HG03432 (cell line): ENCODE measurements at regions not wholly inside any gene's neighbourhood (a gene's known extent, or its start where the extent isn't known, plus 50 kb on each side); places are given as distances from the start of the nearest gene placed in this dataset.
"Not testable (repeated sequence)": the region's sequence is repeated elsewhere in the genome, so short reads cannot be mapped to it uniquely, and the experiment has no call there.

Experiments
- ATAC-seq: cut with Tn5 transposase; IDR thresholded peaks from one replicate; pipeline ENCODE4 v1.9.1; 2021; ENCODE audit warnings: mild to moderate bottlenecking, moderate library complexity; ENCODE audit not compliant: unreplicated experiment

- ATAC-seq, result no peak
These were observed 996.1 kb upstream of the TYRP1 start for GRCh38 chr9:11697126-11697525.

GRCh38 chr9:11701706-11702105, 991.5 kb upstream of the TYRP1 start:
- ATAC-seq, result no peak

GRCh38 chr9:11702548-11702947, 990.6 kb upstream of the TYRP1 start:
- ATAC-seq, result no peak

GRCh38 chr9:11704198-11704597, 989.0 kb upstream of the TYRP1 start:
- not testable (repeated sequence) for ATAC-seq

DNA sequence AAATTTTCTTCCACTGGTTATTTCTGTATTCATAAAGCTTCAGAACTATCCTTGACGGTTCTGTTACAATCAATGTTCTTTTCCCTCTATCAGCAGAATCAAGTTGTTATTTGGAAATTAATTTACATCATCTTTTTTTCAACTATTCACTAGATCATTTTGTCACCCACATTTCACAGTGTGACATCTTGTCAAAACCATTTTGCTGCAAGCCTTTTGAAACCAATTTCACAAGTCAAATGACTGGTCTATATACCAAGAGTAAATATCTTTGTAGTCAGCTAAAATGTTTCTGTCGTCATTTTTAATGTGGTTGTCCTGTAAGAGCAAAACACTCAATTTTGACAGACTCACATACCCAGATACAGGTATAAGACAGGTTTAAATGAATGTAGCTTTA, 984.3 kb upstream of the TYRP1 start:
- no peak for ATAC-seq

DNA sequence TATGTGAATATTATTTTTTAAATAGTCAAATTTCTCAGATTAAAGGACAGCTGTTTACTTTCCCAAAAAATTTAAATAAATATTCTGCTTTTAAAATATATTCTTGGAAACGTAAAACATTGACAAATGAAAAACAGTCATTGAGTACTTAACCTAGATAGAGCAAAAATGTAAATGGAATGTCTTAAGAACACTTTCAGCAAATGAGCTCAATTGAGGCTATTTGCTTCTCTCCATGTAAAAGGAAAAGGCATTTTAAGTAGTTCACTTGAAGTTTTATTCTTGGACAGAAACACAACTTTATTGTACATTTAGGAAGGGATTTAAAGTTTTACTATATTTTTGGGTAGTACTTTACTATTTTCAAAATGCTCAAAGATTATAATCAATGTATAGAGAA, 983.6 kb upstream of the TYRP1 start:
- ATAC-seq, result no peak

- no peak for ATAC-seq
These were observed 980.1 kb upstream of the TYRP1 start for GRCh38 chr9:11713077-11713476.

GRCh38 chr9:11722957-11723356, 970.2 kb upstream of the TYRP1 start:
- no peak for ATAC-seq

DNA sequence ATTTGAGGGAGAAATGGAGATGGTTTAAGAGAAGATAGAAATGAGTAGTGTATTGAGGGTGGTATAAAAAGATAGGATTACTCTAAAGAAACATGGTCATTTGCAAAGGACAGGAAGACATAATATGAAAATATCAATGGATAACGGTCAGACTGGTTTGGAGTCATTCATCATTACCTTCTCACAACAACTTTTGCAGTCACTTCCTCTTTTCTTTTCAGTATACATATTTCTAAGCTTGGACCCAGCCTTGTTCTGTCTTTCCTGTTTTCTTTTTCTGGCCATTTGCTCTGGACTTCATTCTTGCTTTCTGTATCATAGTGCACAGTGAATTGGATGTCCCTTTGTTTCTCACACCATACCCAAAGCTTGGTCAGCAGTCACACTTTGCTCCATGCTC, 966.5 kb upstream of the TYRP1 start:
- no peak for ATAC-seq

DNA sequence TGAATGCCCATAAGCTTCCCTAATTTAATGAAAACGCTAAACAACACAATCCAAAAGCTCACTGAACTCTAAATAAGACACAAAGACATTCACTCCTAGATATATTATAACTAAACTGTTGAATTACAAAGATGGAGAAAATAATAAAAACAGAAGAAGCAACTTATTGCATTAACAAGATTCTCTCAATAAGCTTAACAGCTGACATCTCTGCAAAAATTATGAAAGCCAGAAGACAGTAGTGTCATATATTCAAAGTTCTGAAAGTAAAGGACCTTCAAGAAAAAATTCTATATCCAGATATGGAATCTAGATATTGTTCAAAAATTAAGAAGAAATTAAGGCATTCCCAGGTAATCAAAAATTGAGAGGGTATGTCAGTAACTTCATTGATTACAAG, 957.8 kb upstream of the TYRP1 start:
- ATAC-seq, result no peak

- no peak for ATAC-seq
These were observed 950.7 kb upstream of the TYRP1 start for GRCh38 chr9:11742471-11742870.

- ATAC-seq, result no peak
These were observed 949.8 kb upstream of the TYRP1 start for GRCh38 chr9:11743356-11743755.

DNA sequence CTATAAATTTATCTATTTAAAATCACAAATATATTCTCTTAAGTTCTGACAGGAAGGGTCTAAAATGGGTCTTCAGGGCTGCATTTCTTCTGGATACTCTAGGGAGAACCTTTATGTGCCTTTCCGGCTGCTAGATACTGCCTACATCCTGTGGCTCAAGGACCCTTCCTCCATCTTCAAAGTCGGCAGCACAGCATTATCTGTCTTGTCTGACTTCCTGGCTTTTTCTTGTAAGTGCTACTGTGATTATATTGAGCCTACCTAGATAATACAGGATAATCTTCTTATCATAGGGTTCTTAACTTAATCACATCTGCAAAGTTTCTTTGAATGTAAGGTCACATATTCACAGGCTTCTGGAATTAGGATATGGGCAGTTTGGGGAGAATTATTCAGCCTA, 943.8 kb upstream of the TYRP1 start:
- no peak for ATAC-seq

GRCh38 chr9:11755951-11756350, 937.2 kb upstream of the TYRP1 start:
- no peak for ATAC-seq

GRCh38 chr9:11757408-11757807, 935.8 kb upstream of the TYRP1 start:
- no peak for ATAC-seq

DNA sequence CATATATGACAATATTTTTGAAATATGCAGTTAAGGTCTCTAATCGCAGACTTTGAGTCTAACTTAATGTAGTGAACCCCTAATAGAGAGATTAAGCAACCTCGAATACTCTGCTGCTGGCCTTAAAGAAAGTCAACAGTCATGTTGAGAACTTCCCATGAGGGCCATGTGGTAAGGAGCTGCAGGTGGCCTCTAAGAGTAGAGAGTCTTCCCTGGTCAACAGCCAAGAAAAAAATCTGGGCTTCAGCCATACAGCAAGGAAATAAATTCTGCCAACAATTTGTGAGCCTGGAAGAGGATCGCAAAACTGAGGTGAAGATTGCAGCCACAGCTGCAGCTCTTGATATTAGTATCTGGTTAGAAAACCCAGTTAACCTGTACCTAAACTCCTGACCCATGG, 935.2 kb upstream of the TYRP1 start:
- no peak for ATAC-seq

GRCh38 chr9:11779971-11780370, 913.2 kb upstream of the TYRP1 start:
- ATAC-seq, result no peak

- ATAC-seq, result no peak
These were observed 900.3 kb upstream of the TYRP1 start for GRCh38 chr9:11792870-11793269.

DNA sequence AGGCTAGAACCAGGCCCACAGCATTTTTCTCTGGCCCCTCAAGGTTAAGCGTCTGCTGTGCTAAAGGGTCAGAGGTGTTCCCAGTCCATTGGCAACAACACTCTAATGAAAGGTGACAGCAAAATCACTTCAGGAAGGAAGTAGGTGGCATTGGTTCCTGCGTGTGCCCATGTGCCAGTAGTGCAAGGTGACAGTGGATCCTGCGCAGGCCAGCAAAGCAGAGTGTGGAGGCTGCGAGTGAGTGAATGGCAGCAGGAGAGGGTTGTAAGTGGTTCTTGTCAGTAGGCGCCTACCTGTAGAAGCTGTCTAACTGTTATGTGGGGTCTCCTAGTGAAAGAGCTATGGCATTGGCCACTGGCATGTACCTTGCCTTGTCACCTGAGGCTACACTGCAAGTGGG, 898.2 kb upstream of the TYRP1 start:
- ATAC-seq, result no peak

DNA sequence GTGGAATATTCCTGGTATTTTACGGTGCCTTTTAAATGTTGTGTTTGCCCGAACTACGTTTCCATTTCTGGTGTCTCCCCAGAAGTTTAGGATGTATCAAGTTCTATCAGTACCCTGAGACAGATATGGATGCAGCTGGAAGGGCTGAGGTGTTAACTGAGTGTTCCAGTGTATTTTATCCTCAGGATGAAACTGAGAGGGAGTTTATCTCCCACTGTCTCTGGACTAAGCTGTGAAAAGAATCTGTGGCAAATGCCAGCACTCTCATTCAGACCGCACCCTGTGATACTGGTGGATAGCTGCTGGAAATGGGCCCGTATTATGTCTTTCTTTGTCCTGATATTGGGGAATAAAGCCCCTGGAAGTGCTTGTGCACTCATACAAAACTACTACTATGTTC, 887.2 kb upstream of the TYRP1 start:
- ATAC-seq, result no peak

DNA sequence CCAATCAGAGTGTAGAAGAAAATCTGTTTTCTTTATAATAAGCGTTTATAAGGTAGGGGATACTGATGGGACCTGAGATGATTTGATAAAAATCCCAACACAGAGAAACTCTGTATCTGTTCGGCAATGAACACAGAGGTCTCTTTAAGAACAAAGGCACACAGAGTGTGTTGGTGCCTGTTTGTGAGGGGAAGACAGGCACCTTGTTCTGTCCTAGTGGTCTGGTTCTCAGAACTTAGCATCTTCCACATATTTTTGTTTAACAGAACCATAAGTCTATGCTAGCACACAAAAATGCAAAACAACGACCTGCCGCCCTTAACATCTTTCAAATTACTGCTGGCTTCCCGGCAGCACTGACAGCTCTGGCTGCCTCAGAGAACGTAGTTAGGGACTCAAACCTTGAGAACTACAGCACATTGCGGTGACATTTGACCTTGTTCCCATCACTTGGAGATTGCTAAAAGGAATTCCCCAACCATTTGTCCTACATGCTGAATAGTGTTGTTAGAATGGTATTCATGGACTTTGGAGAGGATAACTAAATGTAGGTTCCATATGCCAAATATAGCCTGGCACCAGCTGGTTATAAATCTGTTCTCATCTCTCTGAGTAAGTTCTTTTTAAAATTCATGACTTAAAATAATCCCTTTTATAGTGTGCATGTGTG, 871.7 kb upstream of the TYRP1 start:
- ATAC-seq, result no peak

DNA sequence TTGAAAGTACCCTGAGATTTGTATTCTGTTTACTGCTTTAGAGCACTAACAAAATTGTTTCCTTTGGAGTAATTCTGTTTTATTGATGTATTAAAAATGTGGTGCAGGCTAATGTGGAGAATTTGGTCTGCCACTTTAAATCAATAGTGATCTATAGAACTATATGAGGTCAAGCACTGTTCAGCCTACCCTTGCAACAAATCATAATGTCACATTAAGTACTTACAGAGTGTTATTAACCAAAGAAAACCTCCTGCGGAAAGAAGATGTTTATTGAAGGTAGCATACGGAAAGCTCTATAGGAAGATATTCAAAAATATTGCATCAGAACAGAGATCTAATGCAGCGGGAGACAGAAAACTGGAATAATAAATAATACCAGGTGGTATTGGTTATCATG, 865.0 kb upstream of the TYRP1 start:
- ATAC-seq, result no peak

DNA sequence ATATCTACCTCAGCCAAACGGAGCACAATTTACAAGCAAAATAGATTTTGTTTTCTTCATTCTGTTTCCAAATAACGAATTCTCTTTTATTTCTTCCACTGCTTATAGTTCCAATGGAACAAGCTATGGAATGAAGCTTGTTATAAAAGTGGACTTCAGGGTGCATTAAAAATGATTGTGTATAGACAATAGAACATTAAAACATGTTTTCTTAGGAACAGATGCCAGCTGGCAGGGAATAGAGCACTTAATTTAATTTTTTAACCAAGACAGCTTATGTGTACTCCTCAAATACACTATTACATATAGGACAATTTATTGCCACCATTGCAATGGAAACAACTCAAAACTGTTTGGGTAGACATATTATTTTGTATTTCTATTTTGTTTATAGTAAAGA, 860.1 kb upstream of the TYRP1 start:
- no peak for ATAC-seq
